Nephron (organoid): ENCODE measurements at regions not wholly inside any gene's neighbourhood (a gene's known extent, or its start where the extent isn't known, plus 50 kb on each side); places are given as distances from the start of the nearest gene placed in this dataset.

Experiments
- H3K27ac Mint-ChIP-seq, 3 experiments: 2 replicates each; pipeline ENCODE4 v1.8.0; 2020; ENCODE audit warnings: mixed read lengths in 3 of 3, mild to moderate bottlenecking in 2 of 3, moderate library complexity in 1 of 3
- H3K27me3 Mint-ChIP-seq: 2 replicates; pipeline ENCODE4 v1.8.0; 2021; ENCODE audit warnings: low read depth, mild to moderate bottlenecking, moderate library complexity, mixed read lengths
- H3K36me3 Mint-ChIP-seq: 2 replicates; pipeline ENCODE4 v1.8.0; 2020; ENCODE audit warnings: low read depth, mixed read lengths
- H3K4me1 Mint-ChIP-seq: 2 replicates; pipeline ENCODE4 v1.8.0; 2020; ENCODE audit warnings: mixed read lengths
- H3K4me3 Mint-ChIP-seq, 3 experiments: 2 replicates each; pipeline ENCODE4 v1.8.0; 2020; ENCODE audit warnings: mild to moderate bottlenecking in 3 of 3, mixed read lengths in 3 of 3, moderate library complexity in 2 of 3
- H3K9me3 Mint-ChIP-seq: 2 replicates; pipeline ENCODE4 v1.8.0; 2020; ENCODE audit warnings: mixed read lengths
- CTCF ChIP-seq, 3 experiments: fragments of 200-600 bp; sonication (generic); IDR thresholded peaks; one replicate each; pipeline ENCODE4 v1.5.0; 2021; ENCODE audit warnings: antibody characterized with exemption in 3 of 3; ENCODE audit not compliant: unreplicated experiment in 3 of 3

GRCh38 chr5:89374144-89374784 is 491.3 kb upstream of the MEF2C start:
- peaks cover 4% of the 10 kb centered on the region for H3K4me1 Mint-ChIP-seq
- no peak overlapping the region for H3K4me3 Mint-ChIP-seq
- no peak overlapping the region for H3K27ac Mint-ChIP-seq
- H3K27me3 Mint-ChIP-seq = no peaks in the 10 kb centered on the region
- H3K9me3 Mint-ChIP-seq = no peaks in the 10 kb centered on the region
- no peaks in the 10 kb centered on the region for H3K36me3 Mint-ChIP-seq
- no peak for TF ChIP-seq CTCF (IDR thresholded peaks at IDR 0.05; ENCODE audit: unreplicated experiment in 3 of 3)

- Mint-ChIP-seq H3K4me3 (no peak overlapping the region), H3K4me1 (no peaks in the 10 kb centered on the region), H3K9me3 (no peaks in the 10 kb centered on the region), H3K36me3 (no peaks in the 10 kb centered on the region), H3K27me3 (no peaks in the 10 kb centered on the region), H3K27ac (no peak overlapping the region)
- no peak for TF ChIP-seq CTCF (IDR thresholded peaks at IDR 0.05; ENCODE audit: unreplicated experiment in 3 of 3)
Measured at GRCh38 chr5:89372176-89372575, 489.2 kb upstream of the MEF2C start.

GRCh38 chr5:89371646-89372045 is 488.7 kb upstream of the MEF2C start:
- no peak overlapping the region for H3K27ac Mint-ChIP-seq
- TF ChIP-seq CTCF (IDR thresholded peaks at IDR 0.05; ENCODE audit: unreplicated experiment in 3 of 3) = no peak
- no peaks in the 10 kb centered on the region for H3K36me3 Mint-ChIP-seq
- H3K27me3 Mint-ChIP-seq = no peaks in the 10 kb centered on the region
- H3K9me3 Mint-ChIP-seq = no peaks in the 10 kb centered on the region
- H3K4me3 Mint-ChIP-seq = no peak overlapping the region
- no peaks in the 10 kb centered on the region for H3K4me1 Mint-ChIP-seq

GRCh38 chr5:89359046-89359445 is 476.1 kb upstream of the MEF2C start:
- Mint-ChIP-seq H3K4me1 (no peaks in the 10 kb centered on the region), H3K36me3 (no peaks in the 10 kb centered on the region), H3K27me3 (no peaks in the 10 kb centered on the region), H3K27ac (no peak overlapping the region), H3K4me3 (no peak overlapping the region), H3K9me3 (no peaks in the 10 kb centered on the region)
- no peak for TF ChIP-seq CTCF (IDR thresholded peaks at IDR 0.05; ENCODE audit: unreplicated experiment in 3 of 3)

GRCh38 chr5:89353837-89354551 is 471.0 kb upstream of the MEF2C start:
- H3K4me3 Mint-ChIP-seq = no peak overlapping the region
- no peaks in the 10 kb centered on the region for H3K36me3 Mint-ChIP-seq
- H3K4me1 Mint-ChIP-seq = peaks cover 3% of the 10 kb centered on the region
- no peak overlapping the region for H3K27ac Mint-ChIP-seq
- no peaks in the 10 kb centered on the region for H3K27me3 Mint-ChIP-seq
- no peak for TF ChIP-seq CTCF (IDR thresholded peaks at IDR 0.05; ENCODE audit: unreplicated experiment in 3 of 3)
- no peaks in the 10 kb centered on the region for H3K9me3 Mint-ChIP-seq

GRCh38 chr5:89351975-89352374 is 469.0 kb upstream of the MEF2C start:
- no peak for TF ChIP-seq CTCF (IDR thresholded peaks at IDR 0.05; ENCODE audit: unreplicated experiment in 3 of 3)
- Mint-ChIP-seq H3K27ac (no peak overlapping the region), H3K27me3 (no peaks in the 10 kb centered on the region), H3K4me1 (peaks cover 3% of the 10 kb centered on the region), H3K4me3 (no peak overlapping the region), H3K36me3 (no peaks in the 10 kb centered on the region), H3K9me3 (no peaks in the 10 kb centered on the region)
